ENCODE measurements at regions not wholly inside any gene's neighbourhood (a gene's known extent, or its start where the extent isn't known, plus 50 kb on each side); places are given as distances from the start of the nearest gene placed in this dataset.

DNA sequence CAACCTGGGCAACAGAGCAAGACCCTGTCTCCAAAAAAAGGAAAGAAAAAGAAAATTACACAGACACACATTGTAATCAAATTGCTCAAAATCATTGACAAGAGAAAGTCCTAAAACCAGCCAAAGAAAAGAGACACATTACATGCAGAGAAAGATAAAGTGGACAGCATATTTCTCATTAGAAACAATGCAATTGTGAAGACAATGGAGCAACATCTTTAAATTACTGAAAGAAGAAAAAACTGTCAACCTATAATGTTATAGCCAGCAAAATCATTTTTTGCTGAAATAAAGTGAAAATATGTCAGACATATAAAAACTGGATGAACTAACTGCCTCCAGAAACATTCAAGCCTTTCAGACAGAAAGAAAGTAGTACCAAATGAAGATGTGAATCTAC is 120.6 kb downstream of the TMEM167A start:
- TF ChIP-seq RAD21 (CRISPR knock-in tag; conservative IDR thresholded peaks at IDR 0.05 in 1 of 2, IDR thresholded peaks at IDR 0.05 in 1 of 2) (no peak), CTCF (IDR thresholded peaks at IDR 0.05 in 2 of 3, conservative IDR thresholded peaks at IDR 0.05 in 1 of 3; ENCODE audit: insufficient read depth in 2 of 3, low read depth in 1 of 3, low read length in 3 of 3) (no peak), TRIM28 (IDR thresholded peaks at IDR 0.05) (no peak), TAF1 (IDR thresholded peaks at IDR 0.05; ENCODE audit: control insufficient read depth, extremely low read depth, insufficient read depth, low read length, severe bottlenecking) (no peak), TRIM25 (IDR thresholded peaks at IDR 0.05; ENCODE audit: borderline replicate concordance) (no peak), POLR2A (conservative IDR thresholded peaks at IDR 0.05) (no peak), CEBPB (tag; IDR thresholded peaks at IDR 0.05) (no peak), NCOA2 (IDR thresholded peaks at IDR 0.05; ENCODE audit: partially characterized antibody in 2 of 2) (no peak), TOE1 (IDR thresholded peaks at IDR 0.05; ENCODE audit: borderline replicate concordance) (no peak), TOE1 (CRISPR knock-in tag; IDR thresholded peaks at IDR 0.05; ENCODE audit: borderline replicate concordance, low read depth) (no peak), MAZ (CRISPR knock-in tag; conservative IDR thresholded peaks at IDR 0.05 in 1 of 2, IDR thresholded peaks at IDR 0.05 in 1 of 2) (no peak)
- TF ChIP-seq, protein P1, sequence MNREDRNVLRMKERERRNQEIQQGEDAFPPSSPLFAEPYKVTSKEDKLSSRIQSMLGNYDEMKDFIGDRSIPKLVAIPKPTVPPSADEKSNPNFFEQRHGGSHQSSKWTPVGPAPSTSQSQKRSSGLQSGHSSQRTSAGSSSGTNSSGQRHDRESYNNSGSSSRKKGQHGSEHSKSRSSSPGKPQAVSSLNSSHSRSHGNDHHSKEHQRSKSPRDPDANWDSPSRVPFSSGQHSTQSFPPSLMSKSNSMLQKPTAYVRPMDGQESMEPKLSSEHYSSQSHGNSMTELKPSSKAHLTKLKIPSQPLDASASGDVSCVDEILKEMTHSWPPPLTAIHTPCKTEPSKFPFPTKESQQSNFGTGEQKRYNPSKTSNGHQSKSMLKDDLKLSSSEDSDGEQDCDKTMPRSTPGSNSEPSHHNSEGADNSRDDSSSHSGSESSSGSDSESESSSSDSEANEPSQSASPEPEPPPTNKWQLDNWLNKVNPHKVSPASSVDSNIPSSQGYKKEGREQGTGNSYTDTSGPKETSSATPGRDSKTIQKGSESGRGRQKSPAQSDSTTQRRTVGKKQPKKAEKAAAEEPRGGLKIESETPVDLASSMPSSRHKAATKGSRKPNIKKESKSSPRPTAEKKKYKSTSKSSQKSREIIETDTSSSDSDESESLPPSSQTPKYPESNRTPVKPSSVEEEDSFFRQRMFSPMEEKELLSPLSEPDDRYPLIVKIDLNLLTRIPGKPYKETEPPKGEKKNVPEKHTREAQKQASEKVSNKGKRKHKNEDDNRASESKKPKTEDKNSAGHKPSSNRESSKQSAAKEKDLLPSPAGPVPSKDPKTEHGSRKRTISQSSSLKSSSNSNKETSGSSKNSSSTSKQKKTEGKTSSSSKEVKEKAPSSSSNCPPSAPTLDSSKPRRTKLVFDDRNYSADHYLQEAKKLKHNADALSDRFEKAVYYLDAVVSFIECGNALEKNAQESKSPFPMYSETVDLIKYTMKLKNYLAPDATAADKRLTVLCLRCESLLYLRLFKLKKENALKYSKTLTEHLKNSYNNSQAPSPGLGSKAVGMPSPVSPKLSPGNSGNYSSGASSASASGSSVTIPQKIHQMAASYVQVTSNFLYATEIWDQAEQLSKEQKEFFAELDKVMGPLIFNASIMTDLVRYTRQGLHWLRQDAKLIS (CRISPR knock-in tag; IDR thresholded peaks at IDR 0.05), result no peak
- TF ChIP-seq, protein P2, sequence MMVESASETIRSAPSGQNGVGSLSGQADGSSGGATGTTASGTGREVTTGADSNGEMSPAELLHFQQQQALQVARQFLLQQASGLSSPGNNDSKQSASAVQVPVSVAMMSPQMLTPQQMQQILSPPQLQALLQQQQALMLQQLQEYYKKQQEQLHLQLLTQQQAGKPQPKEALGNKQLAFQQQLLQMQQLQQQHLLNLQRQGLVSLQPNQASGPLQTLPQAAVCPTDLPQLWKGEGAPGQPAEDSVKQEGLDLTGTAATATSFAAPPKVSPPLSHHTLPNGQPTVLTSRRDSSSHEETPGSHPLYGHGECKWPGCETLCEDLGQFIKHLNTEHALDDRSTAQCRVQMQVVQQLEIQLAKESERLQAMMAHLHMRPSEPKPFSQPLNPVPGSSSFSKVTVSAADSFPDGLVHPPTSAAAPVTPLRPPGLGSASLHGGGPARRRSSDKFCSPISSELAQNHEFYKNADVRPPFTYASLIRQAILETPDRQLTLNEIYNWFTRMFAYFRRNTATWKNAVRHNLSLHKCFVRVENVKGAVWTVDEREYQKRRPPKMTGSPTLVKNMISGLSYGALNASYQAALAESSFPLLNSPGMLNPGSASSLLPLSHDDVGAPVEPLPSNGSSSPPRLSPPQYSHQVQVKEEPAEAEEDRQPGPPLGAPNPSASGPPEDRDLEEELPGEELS (CRISPR knock-in tag; IDR thresholded peaks at IDR 0.05; ENCODE audit: borderline replicate concordance), result no peak
